ENCODE measurements at regions not wholly inside any gene's neighbourhood (a gene's known extent, or its start where the extent isn't known, plus 50 kb on each side); places are given as distances from the start of the nearest gene placed in this dataset.

- Mint-ChIP-seq H3K36me3 (ENCODE audit: insufficient read depth in 1 of 3, low read depth in 3 of 3) (no peaks in the 10 kb centered on the region), H3K9me3 (0 out of 5 replicates have a peak, but pooled peaks cover 0 to 2% of the 10 kb centered on the region in 2 experiments), H3K4me3 (no peak overlapping the region), H3K27me3 (ENCODE audit: low read depth) (no peaks in the 10 kb centered on the region; the same call in 1 of the 2 replicates), H3K4me1 (no peaks in the 10 kb centered on the region), H3K27ac (no peak overlapping the region)
- Histone ChIP-seq H3K23me2 (ENCODE audit: insufficient read length, low read depth, low read length, poor library complexity, severe bottlenecking) (no peaks in the 10 kb centered on the region), H3K14ac (ENCODE audit: insufficient read depth, low read length) (no peak overlapping the region), H3K23ac (ENCODE audit: insufficient read length, low read depth, low read length) (no peak overlapping the region), H3K4me2 (ENCODE audit: insufficient read depth, insufficient read length, low read length) (no peak overlapping the region), H3K4ac (ENCODE audit: low read depth, low read length) (no peak overlapping the region), H2BK120ac (ENCODE audit: low read depth, low read length, poor library complexity, severe bottlenecking) (no peak overlapping the region), H3K4me1 (ENCODE audit: insufficient read depth, low read length) (no peaks in the 10 kb centered on the region), H2BK15ac (ENCODE audit: low read depth, low read length) (no peak overlapping the region), H2BK5ac (ENCODE audit: insufficient read length, low read length) (no peak overlapping the region), H3T11ph (ENCODE audit: low read length) (no peak overlapping the region), H3K27ac (ENCODE audit: insufficient read length, low read depth, low read length) (no peak overlapping the region), H3K79me2 (ENCODE audit: insufficient read depth, low read length) (no peaks in the 10 kb centered on the region), H3K9ac (ENCODE audit: extremely low read depth, insufficient read length, low read length) (no peak overlapping the region), H4K5ac (ENCODE audit: insufficient read length, low read depth, low read length) (no peak overlapping the region), H4K20me1 (ENCODE audit: control insufficient read depth, insufficient read depth, insufficient read length) (no peaks in the 10 kb centered on the region), H3K79me1 (ENCODE audit: insufficient read depth, low read depth, low read length, poor library complexity, severe bottlenecking) (no peaks in the 10 kb centered on the region), H2AK5ac (ENCODE audit: insufficient read length, low read length) (no peak overlapping the region), H4K91ac (ENCODE audit: insufficient read length, low read depth, low read length) (no peak overlapping the region), H2AFZ (ENCODE audit: low read length) (no peak overlapping the region), H2BK12ac (ENCODE audit: insufficient read length, low read depth, low read length) (no peak overlapping the region), H3K18ac (ENCODE audit: insufficient read length, low read depth, low read length) (no peak overlapping the region), H3K56ac (ENCODE audit: insufficient read length, low read depth, low read length) (no peak overlapping the region), H3K27me3 (ENCODE audit: insufficient read depth, low read length) (no peaks in the 10 kb centered on the region), H3K9me3 (ENCODE audit: control insufficient read depth, low read depth, low read length) (no peaks in the 10 kb centered on the region), H4K8ac (replicated peaks; ENCODE audit: insufficient read length, low read depth, low read length) (no peak overlapping the region), H2BK20ac (ENCODE audit: low read depth, low read length, poor library complexity, severe bottlenecking) (no peak overlapping the region)
- TF ChIP-seq CTCF (conservative IDR thresholded peaks at IDR 0.05), result no peak
- no CpG with 5 or more reads among the region's 4 CpGs for WGBS (ENCODE audit: extremely low coverage, insufficient read length, low lambda C conversion rate)
- DNase-seq, result no peak
Measured at GRCh38 chr6:137723273-137724017, 143.6 kb upstream of the TNFAIP3 start.

Data from H9 (cell line).